ENCODE measurements at regions not wholly inside any gene's neighbourhood (a gene's known extent, or its start where the extent isn't known, plus 50 kb on each side); places are given as distances from the start of the nearest gene placed in this dataset.

- in situ Hi-C loops (cut with HindIII; ENCODE audit: low pct_unique_long_range_greater_than_20kb, low sequenced_read_pairs), result no loop called here
Measured at GRCh38 chr11:70776914-70777532, 378.7 kb downstream of the CTTN start.

GRCh38 chr11:70778883-70779282 lies 380.6 kb downstream of the CTTN start:
- no peak for DNase-seq (ENCODE audit: low read depth in 1 of 2, low spot score in 1 of 2)
- no peak for TF ChIP-seq JUND (IDR thresholded peaks at IDR 0.05; ENCODE audit: low read depth)
- in situ Hi-C loops (cut with HindIII; ENCODE audit: low pct_unique_long_range_greater_than_20kb, low sequenced_read_pairs), result no loop called here

More at GRCh38 chr11:70776914-70777532, 378.7 kb downstream of the CTTN start:
- DNase-seq (ENCODE audit: low read depth in 1 of 2, low spot score in 1 of 2), result no peak
- TF ChIP-seq JUND (IDR thresholded peaks at IDR 0.05; ENCODE audit: low read depth), result no peak

DNA sequence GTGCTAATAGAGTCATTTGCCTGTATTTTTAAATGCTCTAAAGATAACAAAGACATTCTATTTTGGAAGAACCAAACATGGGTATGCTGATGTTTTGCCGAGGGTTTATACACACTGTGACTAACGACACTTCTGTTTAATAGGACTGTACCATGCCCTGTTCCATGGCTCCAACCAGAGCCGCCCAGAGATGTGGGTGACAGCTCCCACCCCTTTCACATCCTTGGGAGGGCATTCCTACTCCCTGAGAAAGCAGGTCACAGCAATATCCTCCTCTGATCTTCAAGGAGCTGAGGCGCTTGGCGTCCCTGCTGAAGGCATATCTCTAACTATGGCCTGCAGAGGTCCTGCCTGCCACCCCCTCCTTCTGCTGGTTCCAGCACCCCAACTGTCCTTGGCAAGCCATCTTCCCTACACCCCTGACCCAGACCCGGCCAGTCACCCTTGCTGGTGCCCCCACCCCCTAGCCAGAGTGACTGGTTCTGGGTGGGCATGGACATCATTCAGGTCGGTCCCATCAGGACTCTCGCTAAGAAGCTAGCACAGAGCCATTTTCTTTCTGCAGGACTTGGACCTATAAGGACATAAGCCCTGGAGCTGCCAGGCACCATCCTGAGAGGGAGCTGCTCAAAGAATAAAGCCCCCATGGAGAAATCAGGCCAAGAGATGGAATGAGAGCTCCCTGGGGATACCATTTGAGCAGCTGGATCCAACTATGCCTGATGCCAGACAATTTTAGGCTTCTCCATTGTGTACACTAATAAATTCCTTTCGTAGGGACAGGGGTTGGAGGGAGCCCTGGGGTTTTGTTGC lies 381.3 kb downstream of the CTTN start:
- no peak for TF ChIP-seq JUND (IDR thresholded peaks at IDR 0.05; ENCODE audit: low read depth)
- in situ Hi-C loops (cut with HindIII; ENCODE audit: low pct_unique_long_range_greater_than_20kb, low sequenced_read_pairs), result no loop called here

DNA sequence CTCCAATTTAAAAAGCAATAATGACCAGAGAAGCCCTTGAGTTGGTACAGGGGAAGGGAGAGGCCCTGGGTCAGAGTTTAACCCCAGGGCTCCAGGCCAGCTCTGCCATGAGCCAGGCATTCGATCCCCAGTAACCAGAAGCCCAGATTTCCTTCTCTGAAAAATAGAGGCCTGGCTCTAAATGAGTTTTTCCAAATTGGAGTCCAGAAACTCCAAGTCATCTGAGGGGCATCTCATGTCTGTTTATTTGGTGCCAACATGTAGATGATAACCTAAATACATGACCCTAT lies 381.9 kb downstream of the CTTN start:
- in situ Hi-C loops (cut with HindIII; ENCODE audit: low pct_unique_long_range_greater_than_20kb, low sequenced_read_pairs), result no loop called here
- DNase-seq (ENCODE audit: low read depth in 1 of 2, low spot score in 1 of 2), result no peak
- no peak for TF ChIP-seq JUND (IDR thresholded peaks at IDR 0.05; ENCODE audit: low read depth)

More for the DNA sequence above, 381.3 kb downstream of the CTTN start:
- DNase-seq (ENCODE audit: low read depth in 1 of 2, low spot score in 1 of 2), result no peak

GRCh38 chr11:70782401-70782913 lies 384.1 kb downstream of the CTTN start:
- in situ Hi-C loops (cut with HindIII; ENCODE audit: low pct_unique_long_range_greater_than_20kb, low sequenced_read_pairs), result no loop called here
- TF ChIP-seq JUND (IDR thresholded peaks at IDR 0.05; ENCODE audit: low read depth), result no peak
- no peak for DNase-seq (ENCODE audit: low read depth in 1 of 2, low spot score in 1 of 2)

DNA sequence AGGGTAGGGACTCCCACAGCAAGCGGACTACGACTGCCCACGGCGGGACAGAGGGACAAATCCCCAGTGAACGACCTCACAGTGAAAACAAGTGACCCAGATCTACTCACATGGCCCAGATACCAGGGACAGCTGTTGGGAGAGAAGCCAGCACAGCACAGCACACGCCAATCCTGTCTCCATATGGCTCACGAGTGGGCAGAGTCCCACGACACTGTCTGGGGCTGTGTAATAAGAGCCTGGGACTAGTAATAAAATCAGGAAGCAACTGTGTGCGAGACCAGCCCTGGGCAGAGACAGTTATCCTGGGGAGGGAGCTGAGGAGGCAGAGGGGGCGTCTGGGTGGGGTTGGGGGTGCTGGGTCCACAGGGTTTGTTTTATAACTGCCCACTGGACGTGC lies 385.0 kb downstream of the CTTN start:
- in situ Hi-C loops (cut with HindIII; ENCODE audit: low pct_unique_long_range_greater_than_20kb, low sequenced_read_pairs), result no loop called here
- no peak for TF ChIP-seq JUND (IDR thresholded peaks at IDR 0.05; ENCODE audit: low read depth)
- no peak for DNase-seq (ENCODE audit: low read depth in 1 of 2, low spot score in 1 of 2)

GRCh38 chr11:70783821-70784220 lies 385.5 kb downstream of the CTTN start:
- DNase-seq (ENCODE audit: low read depth in 1 of 2, low spot score in 1 of 2), result no peak
- no peak for TF ChIP-seq JUND (IDR thresholded peaks at IDR 0.05; ENCODE audit: low read depth)
- in situ Hi-C loops (cut with HindIII; ENCODE audit: low pct_unique_long_range_greater_than_20kb, low sequenced_read_pairs), result no loop called here

GRCh38 chr11:70785372-70785771 lies 387.0 kb downstream of the CTTN start:
- no peak for DNase-seq (ENCODE audit: low read depth in 1 of 2, low spot score in 1 of 2)
- TF ChIP-seq JUND (IDR thresholded peaks at IDR 0.05; ENCODE audit: low read depth), result no peak
- in situ Hi-C loops (cut with HindIII; ENCODE audit: low pct_unique_long_range_greater_than_20kb, low sequenced_read_pairs), result no loop called here

DNA sequence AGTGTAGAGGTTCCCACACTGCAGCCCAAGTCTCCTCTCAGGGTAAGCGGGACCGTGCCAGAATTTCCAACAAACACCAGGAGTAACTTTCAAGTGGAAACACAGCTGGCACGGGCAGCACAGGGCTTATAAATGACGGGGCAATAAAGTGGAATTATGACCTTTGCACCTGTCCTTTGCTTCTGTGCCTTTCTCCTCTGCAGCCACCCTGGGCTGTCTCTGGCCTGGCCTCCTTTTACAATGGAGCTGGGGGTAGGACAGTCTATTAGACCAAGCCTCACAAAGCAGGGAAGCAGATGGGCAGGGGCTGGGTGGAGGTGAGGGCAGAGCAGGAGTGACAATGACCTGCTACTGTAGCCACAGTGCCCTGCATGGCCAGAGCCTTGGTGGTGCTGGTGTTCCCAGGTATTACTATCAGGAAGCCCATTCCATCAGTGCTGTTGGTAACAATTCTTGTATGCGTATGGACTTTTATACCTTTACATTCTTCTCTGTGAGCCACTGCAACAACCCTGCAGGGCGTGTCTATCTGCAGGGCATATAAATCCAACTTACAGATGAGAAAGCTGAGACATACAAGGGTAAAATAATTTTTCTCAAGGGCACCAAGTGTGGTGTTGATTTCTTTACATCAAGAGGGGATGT lies 387.8 kb downstream of the CTTN start:
- in situ Hi-C loops (cut with HindIII; ENCODE audit: low pct_unique_long_range_greater_than_20kb, low sequenced_read_pairs), result no loop called here
- TF ChIP-seq JUND (IDR thresholded peaks at IDR 0.05; ENCODE audit: low read depth), result no peak

DNA sequence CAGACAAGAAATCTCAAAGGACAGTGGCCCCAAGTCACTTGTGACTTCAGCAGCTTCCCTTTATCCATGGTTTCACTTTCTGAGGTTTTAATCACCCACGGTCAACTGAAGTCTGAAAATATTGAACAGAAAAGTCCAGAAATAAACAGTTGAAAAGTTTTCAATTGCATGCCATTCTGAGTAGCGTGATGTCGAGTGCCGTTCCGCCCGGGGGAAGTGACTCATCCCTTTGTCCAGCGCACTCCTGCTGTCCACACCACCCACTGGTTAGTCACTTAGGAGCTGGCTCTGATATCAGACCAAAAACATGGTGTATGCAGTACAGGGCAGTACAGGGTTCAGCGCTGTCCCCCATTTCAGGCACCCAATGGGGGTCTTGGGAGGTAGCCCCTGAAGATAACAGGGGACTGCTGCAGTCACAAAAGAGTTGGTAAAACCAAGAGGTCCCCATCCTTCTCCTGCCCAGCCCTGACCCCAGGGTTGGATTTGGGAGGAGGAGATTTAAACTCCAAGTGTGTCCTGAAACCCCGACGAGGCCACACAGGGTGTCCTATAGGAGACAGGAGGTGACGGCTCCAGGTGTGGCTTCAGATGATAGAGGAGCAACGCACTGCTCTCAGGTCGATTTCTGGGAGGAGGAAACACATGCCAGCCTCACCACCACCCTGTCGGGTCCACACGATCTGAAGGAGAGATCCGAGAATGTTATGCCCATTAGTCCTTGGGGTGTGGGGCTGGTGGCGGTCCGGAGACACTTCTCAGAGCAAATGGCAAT lies 390.1 kb downstream of the CTTN start:
- no peak for DNase-seq (ENCODE audit: low read depth in 1 of 2, low spot score in 1 of 2)
- in situ Hi-C loops (cut with HindIII; ENCODE audit: low pct_unique_long_range_greater_than_20kb, low sequenced_read_pairs), result no loop called here
- TF ChIP-seq JUND (IDR thresholded peaks at IDR 0.05; ENCODE audit: low read depth), result no peak

More for the DNA sequence above, 387.8 kb downstream of the CTTN start:
- no peak for DNase-seq (ENCODE audit: low read depth in 1 of 2, low spot score in 1 of 2)

GRCh38 chr11:70790671-70791300 lies 392.5 kb downstream of the CTTN start:
- in situ Hi-C loops (cut with HindIII; ENCODE audit: low pct_unique_long_range_greater_than_20kb, low sequenced_read_pairs), result no loop called here
- no peak for TF ChIP-seq JUND (IDR thresholded peaks at IDR 0.05; ENCODE audit: low read depth)
- DNase-seq (ENCODE audit: low read depth in 1 of 2, low spot score in 1 of 2), result peak in 1 of 2 experiments; percentile 45

DNA sequence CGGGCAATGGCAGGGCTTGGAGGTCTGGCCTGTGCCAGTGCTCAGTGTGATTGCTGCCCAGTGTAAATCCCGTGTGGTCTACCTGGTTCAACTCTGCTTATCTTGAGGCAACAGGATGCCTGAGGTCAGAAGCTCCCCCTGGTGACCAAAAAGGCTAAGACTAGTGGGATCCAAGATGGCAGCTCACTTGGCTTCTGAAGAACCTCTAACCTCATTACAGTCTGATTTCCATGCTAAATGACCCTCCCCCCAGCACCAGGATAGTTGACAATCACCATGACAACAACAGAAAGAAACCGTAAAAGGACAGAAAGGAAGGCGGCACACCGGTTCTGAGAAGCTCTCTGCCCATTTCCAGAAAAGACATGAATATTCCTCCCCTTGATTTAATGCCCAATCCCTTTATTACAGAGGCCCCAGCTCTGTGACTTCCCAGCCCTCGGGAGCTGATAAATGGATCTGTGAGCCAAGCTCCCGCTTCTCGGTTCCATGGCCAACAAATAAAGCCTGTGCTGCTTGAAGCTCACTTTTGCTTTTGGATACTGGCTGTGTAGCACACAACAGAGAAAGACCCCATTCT lies 398.4 kb downstream of the CTTN start:
- in situ Hi-C loops (cut with HindIII; ENCODE audit: low pct_unique_long_range_greater_than_20kb, low sequenced_read_pairs), result no loop called here
- no peak for DNase-seq (ENCODE audit: low read depth in 1 of 2, low spot score in 1 of 2)
- TF ChIP-seq JUND (IDR thresholded peaks at IDR 0.05; ENCODE audit: low read depth), result no peak
